NCI-H146 treated with DMSO at 0.1 percent for 48 hours (cell line): ENCODE measurements at regions not wholly inside any gene's neighbourhood (a gene's known extent, or its start where the extent isn't known, plus 50 kb on each side); places are given as distances from the start of the nearest gene placed in this dataset.

ENCODE experiments used
- DNase-seq: peaks from one replicate; lab custom pipeline; 2025; ENCODE audit not compliant: unreplicated experiment; lab: John Stamatoyannopoulos, UW

DNA sequence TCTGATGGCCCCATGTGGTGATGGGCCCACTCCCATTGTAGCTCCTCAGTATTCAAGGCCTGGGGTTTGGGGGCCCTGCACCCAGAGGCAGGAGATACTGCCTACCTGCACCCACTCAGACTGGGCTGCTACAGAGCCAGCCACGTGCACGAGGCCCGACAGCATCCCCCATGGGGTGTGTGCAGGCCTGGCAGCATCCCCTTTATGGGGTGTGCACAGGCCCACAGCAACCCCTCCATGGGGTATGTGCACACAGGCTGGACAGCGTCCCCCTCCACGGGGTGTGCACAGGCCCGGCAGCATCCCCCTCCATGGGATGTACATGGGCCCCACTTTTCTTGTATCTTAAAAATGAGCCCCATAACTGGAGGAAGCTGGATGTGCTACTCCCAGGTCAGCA lies 156.0 kb downstream of the RBFOX3 start:
- no peak for DNase-seq

GRCh38 chr17:79453481-79453880 lies 157.4 kb downstream of the RBFOX3 start:
- no peak for DNase-seq

DNA sequence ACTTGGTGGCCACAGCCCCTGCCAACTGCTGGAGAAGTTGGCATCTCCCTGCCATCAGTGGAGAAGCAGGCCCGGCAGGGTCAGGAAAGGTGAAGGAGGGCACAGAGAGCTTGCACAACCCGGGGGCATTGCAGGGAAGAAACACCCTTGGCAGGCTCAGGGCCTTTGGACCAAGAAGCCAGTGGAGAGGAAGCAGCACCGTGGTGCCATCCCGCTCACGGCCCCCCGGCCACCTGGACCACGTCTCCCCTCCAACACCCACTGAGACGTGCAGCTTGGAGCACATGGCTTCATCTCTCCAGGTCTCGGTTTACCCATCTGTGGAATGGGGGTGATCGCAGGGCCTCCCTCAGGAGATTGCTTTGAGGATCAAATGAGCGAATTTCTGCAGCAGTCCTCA lies 158.1 kb downstream of the RBFOX3 start:
- DNase-seq = no peak

GRCh38 chr17:79451167-79451566 lies 159.7 kb downstream of the RBFOX3 start:
- DNase-seq = no peak

GRCh38 chr17:79446399-79447009 lies 164.3 kb downstream of the RBFOX3 start:
- no peak for DNase-seq

DNA sequence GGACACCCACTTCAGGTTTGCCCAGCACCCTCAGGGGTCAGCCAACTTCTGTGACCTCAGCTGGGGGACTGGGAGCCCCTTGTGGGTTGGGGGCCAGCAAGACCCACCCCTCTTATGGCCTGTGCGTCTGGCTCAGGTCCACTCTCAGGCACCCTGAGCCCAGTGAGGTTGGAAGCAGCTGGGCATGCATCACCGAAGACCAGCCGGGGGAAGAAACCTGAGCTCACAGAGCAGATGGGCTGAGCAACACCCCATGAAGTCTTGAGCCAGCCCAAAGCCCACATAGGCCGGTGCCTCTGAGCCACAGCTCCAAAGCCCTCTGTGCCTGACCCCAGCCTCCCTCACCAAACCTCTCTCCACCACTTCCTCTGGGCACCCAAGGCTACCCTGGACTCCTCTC lies 166.7 kb downstream of the RBFOX3 start:
- no peak for DNase-seq

- no peak for DNase-seq
Observed at GRCh38 chr17:79443026-79443425, 167.8 kb downstream of the RBFOX3 start.

DNA sequence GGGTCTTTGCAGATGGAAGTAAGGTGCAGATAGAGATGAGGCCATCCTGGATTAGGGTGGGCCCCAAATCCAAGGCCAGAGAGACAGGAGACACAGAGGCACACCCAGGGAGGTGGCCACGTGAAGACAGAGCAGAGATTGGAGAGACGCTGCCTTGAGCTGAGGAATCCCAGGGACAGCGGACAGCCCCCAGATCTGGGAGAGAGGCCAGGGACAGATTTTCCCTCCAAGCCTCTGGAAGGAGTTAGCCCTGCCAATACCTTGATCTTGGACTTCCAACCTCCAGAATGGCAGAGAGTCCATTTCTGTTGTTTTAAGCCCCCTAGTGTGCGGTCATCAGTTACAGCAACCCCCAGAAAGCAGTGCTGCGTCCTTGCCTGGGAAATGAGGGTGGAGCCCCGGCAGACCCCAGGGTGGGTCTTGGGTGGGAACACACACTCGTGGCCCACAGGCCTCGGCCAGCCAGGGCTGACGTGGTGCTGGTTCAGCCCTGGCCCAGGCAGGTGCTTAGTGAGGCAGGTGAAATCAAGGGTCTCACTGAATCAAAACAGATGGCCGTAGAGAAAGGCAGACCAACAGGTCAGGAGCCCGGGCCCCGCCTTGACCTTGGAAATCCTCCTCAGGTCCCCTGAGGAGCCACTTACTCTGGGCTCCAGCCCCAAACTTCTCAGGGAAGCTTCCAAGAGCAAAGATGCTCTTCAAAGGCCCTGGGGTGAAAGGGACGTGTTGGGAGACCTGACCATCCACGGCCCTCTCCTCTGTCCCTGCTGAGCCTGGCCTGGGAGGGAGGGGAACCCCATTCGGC lies 169.3 kb downstream of the RBFOX3 start:
- DNase-seq = no peak

DNA sequence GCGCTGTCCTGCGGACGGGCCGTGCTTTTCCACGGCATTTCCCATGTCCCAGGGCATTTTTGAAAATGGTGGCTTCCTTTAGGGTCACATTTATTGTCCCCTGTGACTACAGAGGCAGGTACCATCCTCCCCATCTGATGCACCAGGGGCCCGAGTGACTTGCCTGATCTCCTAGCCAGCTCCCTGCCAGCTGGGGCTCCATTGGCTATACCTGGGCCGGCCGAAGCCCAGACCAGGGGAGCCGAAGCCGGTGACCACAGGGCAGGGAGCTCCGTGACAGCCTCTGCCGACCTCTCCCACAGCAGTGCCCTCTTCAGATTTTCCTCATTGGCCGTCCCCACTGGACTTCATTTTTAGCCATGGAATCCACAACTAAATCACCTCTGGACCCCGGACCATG lies 170.6 kb downstream of the RBFOX3 start:
- DNase-seq = no peak

DNA sequence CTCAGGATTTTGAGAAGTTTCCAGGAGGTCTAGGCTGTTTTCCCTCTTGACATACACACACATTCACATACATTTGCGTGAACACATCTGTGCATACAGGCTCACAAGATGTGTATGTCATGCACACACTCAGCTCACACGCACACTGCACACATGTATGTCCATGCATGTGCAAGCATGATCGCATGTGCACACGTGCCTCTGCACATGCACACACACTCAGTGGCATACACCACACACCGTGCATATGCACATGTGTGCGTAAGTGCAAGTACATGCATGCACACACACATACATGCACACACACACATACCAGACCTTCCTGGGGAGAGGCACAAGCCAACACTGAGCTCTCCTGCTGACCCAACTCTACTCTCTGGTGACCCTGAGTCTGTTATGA lies 171.4 kb downstream of the RBFOX3 start:
- DNase-seq = no peak

DNA sequence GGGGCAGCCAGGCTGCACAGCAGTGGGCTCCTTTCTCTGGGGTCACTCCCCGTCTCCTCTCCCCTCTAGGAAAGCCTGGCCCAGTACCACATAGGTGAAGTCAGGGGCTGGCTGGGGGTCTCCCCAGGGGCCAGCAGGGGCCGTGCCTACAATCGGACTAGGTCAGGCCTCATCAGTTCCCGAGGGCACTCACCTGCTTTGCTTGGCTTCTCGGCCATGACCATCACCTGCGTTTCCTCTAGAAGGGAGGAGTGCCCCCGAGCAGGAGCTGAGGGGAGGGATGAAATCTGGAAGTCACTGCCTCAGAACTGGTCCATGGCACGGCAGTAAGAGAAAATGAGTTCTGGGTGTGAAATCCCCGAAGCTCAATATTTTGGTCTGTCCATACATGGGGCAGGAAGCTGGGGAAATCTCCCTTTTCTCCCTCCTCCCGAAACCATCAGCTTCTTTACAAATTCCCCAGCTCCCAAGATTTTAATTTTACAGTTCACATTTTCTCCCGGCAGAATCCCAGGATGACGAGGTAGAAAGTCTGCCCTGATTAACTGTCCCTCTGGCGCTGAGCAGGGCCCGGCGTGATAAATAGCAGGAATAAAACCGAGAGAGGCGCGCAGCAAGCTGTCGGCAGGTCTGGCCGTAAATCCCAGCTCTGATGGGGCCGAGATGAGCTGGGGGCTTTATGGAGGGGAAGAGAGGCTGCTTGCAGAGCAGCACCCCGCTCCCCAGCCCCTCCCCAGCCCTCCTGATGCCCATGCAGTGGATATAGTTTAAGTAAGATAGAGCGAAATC lies 172.1 kb downstream of the RBFOX3 start:
- no peak for DNase-seq

DNA sequence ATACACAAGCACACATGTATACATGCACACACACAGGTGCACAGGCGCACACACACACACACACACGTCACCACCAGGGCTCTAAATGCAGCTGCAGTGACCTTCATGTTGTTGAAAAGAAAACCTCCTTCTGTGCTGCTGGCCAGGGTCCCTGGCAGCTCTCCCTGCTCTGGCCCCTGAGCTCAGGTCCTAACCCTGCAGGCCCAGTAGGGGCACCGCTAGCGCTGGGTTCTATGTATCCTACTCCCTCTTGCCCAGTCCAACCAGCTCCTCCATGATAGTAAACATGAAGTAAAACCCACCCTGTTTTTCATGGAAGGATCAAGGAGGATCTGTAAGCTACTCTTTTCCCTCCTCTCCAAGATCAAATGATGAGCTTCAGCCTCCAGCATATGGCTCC lies 172.8 kb downstream of the RBFOX3 start:
- no peak for DNase-seq

DNA sequence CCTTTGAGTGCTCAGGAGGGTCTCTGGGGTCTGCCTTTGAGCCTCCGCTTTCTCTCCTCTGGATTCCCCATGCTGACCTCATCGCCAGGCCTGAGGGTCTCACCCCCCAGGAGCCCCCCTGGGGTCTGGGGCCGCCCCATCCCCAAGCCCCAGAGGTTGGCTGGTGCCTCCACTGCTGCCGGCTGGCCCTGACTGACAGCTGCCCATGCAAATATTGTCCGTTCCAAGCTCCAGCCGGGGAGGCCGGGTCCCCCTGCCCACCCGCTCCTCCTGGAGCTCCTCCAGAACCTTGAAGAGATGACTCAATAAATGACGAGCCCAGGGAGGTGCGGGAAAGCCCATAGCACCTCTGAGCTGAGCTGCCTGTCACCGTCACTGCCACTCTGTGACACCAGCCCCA lies 173.8 kb downstream of the RBFOX3 start:
- DNase-seq = no peak

- no peak for DNase-seq
Observed at GRCh38 chr17:79435962-79436361, 174.9 kb downstream of the RBFOX3 start.

GRCh38 chr17:79435296-79435695 lies 175.6 kb downstream of the RBFOX3 start:
- DNase-seq = no peak

DNA sequence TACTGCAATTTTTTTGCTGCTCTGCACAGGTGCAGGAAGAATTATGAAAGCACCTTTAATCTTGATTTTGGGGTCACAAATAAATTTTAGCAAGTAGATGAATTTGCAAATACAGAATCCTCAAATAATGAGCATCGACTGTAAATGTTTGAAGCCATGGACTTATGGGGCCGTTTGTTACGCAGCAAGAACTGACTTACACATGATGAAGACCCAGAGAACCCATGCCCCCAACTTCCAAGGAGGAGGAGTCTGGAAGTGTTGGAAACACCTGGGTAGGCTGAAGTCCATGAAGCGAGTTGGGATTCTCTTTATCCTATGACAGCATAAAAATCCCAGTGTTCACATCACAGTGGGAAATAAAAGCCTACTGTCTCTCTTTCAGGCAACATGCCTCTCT lies 176.6 kb downstream of the RBFOX3 start:
- no peak for DNase-seq

GRCh38 chr17:79433379-79433778 lies 177.5 kb downstream of the RBFOX3 start:
- no peak for DNase-seq

GRCh38 chr17:79431175-79431574 lies 179.7 kb downstream of the RBFOX3 start:
- DNase-seq = no peak

DNA sequence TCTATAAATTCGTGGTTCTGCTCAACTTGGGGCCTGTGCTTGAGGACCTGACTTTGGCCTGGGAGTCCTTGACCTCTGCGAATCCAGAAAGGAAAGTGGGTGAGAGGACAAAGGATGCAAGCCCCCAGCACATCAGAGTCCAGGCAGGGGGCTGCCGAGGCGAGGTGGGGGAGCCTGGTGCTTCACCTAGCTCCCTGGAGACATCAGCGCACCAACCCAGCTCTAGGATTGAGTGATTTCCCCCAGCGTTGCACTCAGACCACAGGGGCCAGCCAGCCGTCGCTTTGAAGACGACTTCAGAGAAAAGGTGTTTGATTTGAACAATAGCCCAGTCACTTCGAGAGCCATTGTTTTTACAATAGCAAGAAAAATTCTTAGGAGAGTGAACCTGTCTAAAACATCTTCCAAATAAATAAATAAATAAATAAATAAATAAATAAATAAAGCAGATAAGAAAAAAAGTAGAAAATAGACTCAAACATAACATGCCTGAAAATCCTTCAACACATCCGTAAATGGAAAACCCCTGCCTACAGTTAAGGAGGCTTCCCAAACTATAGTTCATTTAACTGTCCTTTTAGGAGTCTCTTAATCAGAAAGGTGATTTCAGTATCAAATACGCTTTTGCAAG lies 180.9 kb downstream of the RBFOX3 start:
- no peak for DNase-seq

DNA sequence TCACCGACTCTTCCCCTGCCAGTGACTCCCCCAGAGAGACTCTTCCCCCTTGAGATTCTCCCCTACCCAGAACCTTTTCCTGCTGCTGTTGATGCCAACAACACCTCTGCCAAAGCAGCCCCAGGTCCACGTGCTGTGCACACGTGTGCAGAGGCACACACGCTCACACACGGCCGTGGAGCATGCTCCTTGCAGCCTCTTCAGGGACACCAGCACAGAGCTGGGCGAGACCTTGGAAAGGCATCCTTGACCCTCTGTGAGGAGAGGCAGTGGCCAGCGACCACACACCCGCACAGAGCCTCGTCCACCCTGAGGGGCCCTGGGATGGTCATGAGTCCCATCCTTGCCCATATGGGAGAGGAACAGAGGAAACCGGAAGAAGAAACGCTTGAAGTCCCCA lies 181.9 kb downstream of the RBFOX3 start:
- no peak for DNase-seq
